Loucy (cell line): ENCODE measurements at regions not wholly inside any gene's neighbourhood (a gene's known extent, or its start where the extent isn't known, plus 50 kb on each side); places are given as distances from the start of the nearest gene placed in this dataset.

Experiments used
- CTCF ChIP-seq: fragments of 200-600 bp; sonication (generic); conservative IDR thresholded peaks from 2 replicates; pipeline ENCODE4 v1.5.1; 2014; ENCODE audit warnings: mild to moderate bottlenecking, antibody characterized with exemption, low read length
- EZH2phosphoT487 ChIP-seq: fragments of 200-600 bp; IDR thresholded peaks from 2 replicates; pipeline ENCODE4 v1.6.1; 2018; ENCODE audit warnings: antibody characterized with exemption, mild to moderate bottlenecking, moderate library complexity, borderline replicate concordance

DNA sequence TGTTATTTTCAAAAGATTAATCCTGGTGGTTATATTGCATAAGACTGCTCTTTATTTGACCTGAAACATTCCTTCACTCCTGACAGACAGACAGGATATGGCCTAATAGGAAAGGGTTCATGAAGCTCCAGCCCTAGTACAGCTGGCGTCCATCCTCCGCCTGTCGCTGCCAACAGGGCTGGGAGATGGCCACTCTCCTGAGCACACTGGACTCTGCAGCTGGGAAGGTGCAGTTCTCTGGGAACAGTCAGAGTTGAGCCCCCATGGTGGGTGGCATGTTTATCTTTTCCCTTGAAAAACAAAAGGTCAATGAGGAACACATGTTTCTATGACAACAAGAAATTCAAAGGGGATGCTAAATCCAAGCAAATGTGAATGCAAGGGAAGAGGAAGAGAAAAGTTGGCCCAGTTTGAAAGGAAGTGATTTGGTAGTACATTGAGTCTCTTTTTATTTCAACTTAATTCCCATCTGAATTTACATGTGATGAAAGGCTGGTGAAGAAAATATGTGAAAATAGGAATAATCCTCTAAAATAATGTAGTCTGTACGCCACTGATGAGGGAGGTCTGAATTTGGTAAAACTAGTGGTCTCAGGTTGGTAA, 89.9 kb upstream of the DCN start:
- TF ChIP-seq CTCF (no peak), EZH2phosphoT487 (no peak)
